Esophagus muscularis mucosa (tissue), 3 donors: ENCODE measurements at regions not wholly inside any gene's neighbourhood (a gene's known extent, or its start where the extent isn't known, plus 50 kb on each side); places are given as distances from the start of the nearest gene placed in this dataset.

ENCODE experiments used
- CTCF ChIP-seq, 3 experiments: fragments of 200-600 bp in 2 of 3; fragments of 450-650 bp in 1 of 3; sonication (generic) in 2 of 3; IDR thresholded peaks; one replicate each; pipeline ENCODE4 v1.5.1; 2017 to 2019; ENCODE audit warnings: antibody characterized with exemption in 3 of 3, mild to moderate bottlenecking in 2 of 3, moderate library complexity in 1 of 3
- POLR2AphosphoS5 ChIP-seq, 2 donors: sonication (generic); formaldehyde crosslinking; IDR thresholded peaks; one replicate each; pipeline ENCODE4 v1.6.1; 2017; ENCODE audit warnings: antibody characterized with exemption in 2 of 2

- no peak for TF ChIP-seq CTCF (IDR thresholded peaks at IDR 0.05)
- no peak for TF ChIP-seq POLR2AphosphoS5 (IDR thresholded peaks at IDR 0.05)
These were observed 295.0 kb upstream of the PITX2 start for GRCh38 chr4:110917835-110918234.
